K562 (cell line): ENCODE measurements at regions not wholly inside any gene's neighbourhood (a gene's known extent, or its start where the extent isn't known, plus 50 kb on each side); places are given as distances from the start of the nearest gene placed in this dataset.

Experiments
- ATAC-seq: fragments of 200-7000 bp; cut with Tn5 transposase; 3 replicates; pipeline ENCODE4 v1.9.1; 2020; ENCODE audit warnings: moderate library complexity
- BruUV-seq: library from RNA; stranded (reverse); fragments of 400-500 nt; replicated peaks from 2 replicates; lab custom pipeline; 2021; lab: Mats Ljungman, UMichigan
- CTCF ChIA-PET: fragments of 300-600 bp; formaldehyde crosslinking; extraction: SDS; loops from one replicate; lab custom pipeline; 2021; ENCODE audit warnings: low intra/inter-chr PET ratio; lab: Yijun Ruan, JAX
- POLR2A ChIA-PET: fragments of 300-600, 350-650 bp; sonication (Branson Sonifier 250); formaldehyde crosslinking; extraction: SDS; loops from one replicate; lab custom pipeline; 2021; ENCODE audit warnings: antibody characterized with exemption, inconsistent platforms; lab: Yijun Ruan, JAX
- DNase-seq, 4 experiments: peaks; one replicate each; pipeline versions ENCODE4 v3.0.0 to v3.0.0-alpha.2; 2011 to 2018; ENCODE audit warnings: low spot score in 3 of 4, mixed read lengths in 3 of 4; ENCODE audit errors: extremely low read depth in 1 of 4
- FAIRE-seq: peaks from 2 replicates; lab custom pipeline; 2011; peaks lifted over from hg19 to GRCh38; lab: Jason Lieb, UNC
- H2AFZ ChIP-seq: 2 replicates; pipeline ENCODE4 v1.6.0; 2011; ENCODE audit warnings: low read depth, low read length, control low read depth, inconsistent platforms
- H3K27ac ChIP-seq: fragments of 200-600 bp; 3 replicates; pipeline ENCODE4 v1.8.0; 2011; ENCODE audit warnings: low read depth, mild to moderate bottlenecking, control low read depth, inconsistent platforms, low read length, moderate library complexity, mixed read lengths; ENCODE audit errors: extremely low read depth
- H3K27me3 ChIP-seq, 2 experiments: fragments of 300-600 bp in 1 of 2; 2 replicates in 1 of 2; 3 replicates in 1 of 2; pipeline versions ENCODE4 v1.6.0 to v1.8.0; 2011; ENCODE audit warnings: inconsistent platforms in 2 of 2, low read length in 2 of 2, mild to moderate bottlenecking in 1 of 2, mixed read lengths in 1 of 2, moderate library complexity in 1 of 2; ENCODE audit not compliant: control insufficient read depth in 2 of 2, insufficient read depth in 2 of 2
- H3K36me3 ChIP-seq: fragments of 300-600 bp; 3 replicates; pipeline ENCODE4 v1.8.0; 2011; ENCODE audit warnings: mild to moderate bottlenecking, low read length, inconsistent platforms; ENCODE audit not compliant: control insufficient read depth, insufficient read depth
- H3K4me1 ChIP-seq, 2 experiments: fragments of 200-600 bp in 1 of 2; replicated peaks in 1 of 2; 2 replicates in 1 of 2; 3 replicates in 1 of 2; pipeline versions ENCODE4 v1.5.1 to v1.8.0; 2011; ENCODE audit warnings: inconsistent platforms in 2 of 2, low read length in 2 of 2, mild to moderate bottlenecking in 1 of 2, mixed read lengths in 1 of 2, moderate library complexity in 1 of 2; ENCODE audit not compliant: control insufficient read depth in 2 of 2, insufficient read depth in 2 of 2
- H3K4me2 ChIP-seq: 2 replicates; pipeline ENCODE4 v1.6.1; 2011; ENCODE audit warnings: low read length, control low read depth, inconsistent platforms, mixed read lengths; ENCODE audit not compliant: insufficient read depth
- H3K4me3 ChIP-seq: fragments of 200-600 bp; sonication (generic), shearing (Covaris generic); 2 replicates; pipeline ENCODE4 v1.5.1; 2016; ENCODE audit warnings: control low read depth, inconsistent platforms
- H3K79me2 ChIP-seq: fragments of 200-600 bp; 3 replicates; pipeline ENCODE4 v1.8.0; 2011; ENCODE audit warnings: low read length, inconsistent platforms; ENCODE audit not compliant: control insufficient read depth, insufficient read depth
- H3K9ac ChIP-seq, 2 experiments: 2 replicates each; pipeline versions ENCODE4 v1.6.0 to v1.6.1; 2011; ENCODE audit warnings: low read depth in 2 of 2, low read length in 2 of 2, control low read depth in 1 of 2, inconsistent platforms in 1 of 2, mild to moderate bottlenecking in 1 of 2, mixed read lengths in 1 of 2; ENCODE audit not compliant: insufficient read depth in 1 of 2
- H3K9me1 ChIP-seq: one replicate; pipeline ENCODE4 v1.6.0; 2011; ENCODE audit warnings: inconsistent platforms, mild to moderate bottlenecking, low read length, moderate library complexity; ENCODE audit not compliant: control insufficient read depth, insufficient read depth
- H3K9me3 ChIP-seq: replicated peaks from 2 replicates; pipeline ENCODE4 v1.5.1; 2011; ENCODE audit warnings: low read depth, low read length, inconsistent platforms; ENCODE audit not compliant: control insufficient read depth, insufficient read depth
- H4K20me1 ChIP-seq: replicated peaks from 2 replicates; pipeline ENCODE4 v1.6.1; 2011; ENCODE audit warnings: low read length, inconsistent platforms, mixed read lengths; ENCODE audit not compliant: control insufficient read depth, insufficient read depth
- ATF4 ChIP-seq: fragments of 450-650 bp; formaldehyde crosslinking; IDR thresholded peaks from 2 replicates; pipeline ENCODE4 v1.4.0; 2022; ENCODE audit warnings: mild to moderate bottlenecking, moderate library complexity
- BDP1 ChIP-seq: IDR thresholded peaks from 3 replicates; pipeline ENCODE4 v1.6.1; 2011; ENCODE audit not compliant: insufficient read length, insufficient read depth
- CREB1 ChIP-seq, 2 experiments: sonication (generic) in 1 of 2; formaldehyde crosslinking in 1 of 2; IDR thresholded peaks; 2 replicates each; pipeline versions ENCODE4 v1.6.1 to v1.8.0; 2012 to 2022; ENCODE audit warnings: inconsistent platforms in 1 of 2, mild to moderate bottlenecking in 1 of 2, missing genetic modification reagents in 1 of 2, moderate library complexity in 1 of 2
- NCOA1 ChIP-seq: fragments of 450-650 bp; IDR thresholded peaks from 2 replicates; pipeline ENCODE4 v1.6.1; 2016; ENCODE audit warnings: low read depth
- NRF1 ChIP-seq, 2 experiments: fragments of 450-650 bp; IDR thresholded peaks in 1 of 2; conservative IDR thresholded peaks in 1 of 2; 2 replicates each; pipeline ENCODE4 v1.6.1; 2014; ENCODE audit warnings: mild to moderate bottlenecking in 2 of 2
- OTX1 ChIP-seq: fragments of 450-650 bp; formaldehyde crosslinking; IDR thresholded peaks from 2 replicates; pipeline ENCODE4 v1.4.0; 2022; ENCODE audit warnings: mild to moderate bottlenecking
- PATZ1 ChIP-seq: fragments of 250-450 bp; sonication (Bioruptor Pico); IDR thresholded peaks from 2 replicates; pipeline ENCODE4 v1.5.0; 2020; ENCODE audit warnings: mild to moderate bottlenecking, borderline replicate concordance
- PRMT5 ChIP-seq: sonication (generic); formaldehyde crosslinking; IDR thresholded peaks from 2 replicates; pipeline ENCODE4 v1.5.0; 2020; ENCODE audit warnings: missing genetic modification reagents
- U2AF1 ChIP-seq: fragments of 200-400 bp; formaldehyde crosslinking; optimal IDR thresholded peaks from 2 replicates; pipeline ENCODE3; 2017; ENCODE audit warnings: mild to moderate bottlenecking, low read depth, low read length, moderate library complexity
- ZNF280B ChIP-seq: fragments of 250-450 bp; sonication (Bioruptor Pico); IDR thresholded peaks from 2 replicates; pipeline ENCODE4 v1.5.1; 2021; ENCODE audit warnings: mild to moderate bottlenecking
- ZNF444 ChIP-seq: fragments of 250-450 bp; sonication (Bioruptor Pico); IDR thresholded peaks from 2 replicates; pipeline ENCODE4 v1.4.0; 2020; ENCODE audit warnings: mild to moderate bottlenecking, moderate library complexity
- ZNF696 ChIP-seq: fragments of 250-450 bp; sonication (Bioruptor Pico); conservative IDR thresholded peaks from 2 replicates; pipeline ENCODE4 v1.4.0; 2020; ENCODE audit warnings: mild to moderate bottlenecking, moderate library complexity
- ZNF740 ChIP-seq, 3 experiments: fragments of 200-800 bp in 1 of 3; sonication (Bioruptor generic) in 1 of 3; sonication (generic) in 1 of 3; formaldehyde crosslinking in 1 of 3; IDR thresholded peaks; 2 replicates each; pipeline versions ENCODE4 v1.6.1 to v1.8.0; 2016 to 2022; ENCODE audit warnings: mild to moderate bottlenecking in 2 of 3, missing compliant biosample characterization in 2 of 3, missing genetic modification characterization in 2 of 3, missing genetic modification reagents in 1 of 3
- ZNF75A ChIP-seq: fragments of 450-650 bp; formaldehyde crosslinking; IDR thresholded peaks from 2 replicates; pipeline ENCODE4 v1.4.0; 2020; ENCODE audit warnings: mild to moderate bottlenecking
- WGBS: fragments of 100-300 bp; shearing (Covaris generic); methylation state at CpG from one replicate; pipeline ENCODE4 v1.1.6; 2016; ENCODE audit warnings: low coverage, mixed read lengths; ENCODE audit not compliant: insufficient coverage; ENCODE audit errors: missing lambda C conversion rate; 5-methylcytosine and 5-hydroxymethylcytosine counted together
- in situ Hi-C: fragments of 300-500 bp; cut with MboI; formaldehyde crosslinking; loops from 4 replicates; pipeline ENCODE4 v1.15.0; 2018; ENCODE audit warnings: inconsistent platforms, mixed read lengths
- intact Hi-C: fragments of 100-400 bp; cut with micrococcal nuclease; formaldehyde crosslinking; loops from 2 replicates; pipeline ENCODE4 v1.14.2; 2022

GRCh38 chr13:79936368-79937136, 404.4 kb downstream of the SPRY2 start:
- H2AFZ ChIP-seq: no peak overlapping the region
- no peaks in the 10 kb centered on the region for H3K79me2 ChIP-seq
- H3K36me3 ChIP-seq: no peaks in the 10 kb centered on the region
- H3K4me3 ChIP-seq: no peak overlapping the region
- H3K9me3 ChIP-seq: no peaks in the 10 kb centered on the region
- WGBS: 1% methylated on average over 12 of the region's 12 CpGs
- H3K9ac ChIP-seq: no peak overlapping the region
- ATAC-seq (no peak), DNase-seq (no peak), FAIRE-seq (no peak)
- no peak for TF ChIP-seq PRMT5 (CRISPR knock-in tag)
- TF ChIP-seq PATZ1 (CRISPR knock-in tag): no peak
- TF ChIP-seq ZNF444: no peak
- TF ChIP-seq ZNF696 (CRISPR knock-in tag): no peak
- TF ChIP-seq ZNF740 (CRISPR knock-in tag; IDR thresholded peaks at IDR 0.05): no peak
- TF ChIP-seq ZNF740 (tag; IDR thresholded peaks at IDR 0.05): no peak
- no peak for TF ChIP-seq BDP1
- TF ChIP-seq U2AF1: no peak
- TF ChIP-seq CREB1 (IDR thresholded peaks at IDR 0.05): no peak
- TF ChIP-seq CREB1 (CRISPR knock-in tag; IDR thresholded peaks at IDR 0.05): no peak
- no peak for TF ChIP-seq OTX1 (CRISPR knock-in tag)
- TF ChIP-seq ZNF75A (CRISPR knock-in tag): no peak
- no peak for TF ChIP-seq NCOA1
- no peak for TF ChIP-seq NRF1 (conservative IDR thresholded peaks at IDR 0.05 in 1 of 2, IDR thresholded peaks at IDR 0.05 in 1 of 2)
- TF ChIP-seq ATF4: no peak
- no peak for TF ChIP-seq ZNF280B (CRISPR knock-in tag)
- no peaks in the 10 kb centered on the region for H3K27me3 ChIP-seq
- no peaks in the 10 kb centered on the region for H4K20me1 ChIP-seq
- no peaks in the 10 kb centered on the region for H3K9me1 ChIP-seq
- in situ Hi-C loops: no loop called here
- POLR2A ChIA-PET: interaction anchor here (0.8 kb wide), 1 partner anchor 23 kb away, joined by 3 read pairs; no protein-coding TSS in a partner anchor
- no peaks in the 10 kb centered on the region for H3K4me1 ChIP-seq
- no TSS peak for BruUV-seq
- no peak overlapping the region for H3K4me2 ChIP-seq
- CTCF ChIA-PET: no interaction called here
- intact Hi-C loops: no loop called here
- no peak overlapping the region for H3K27ac ChIP-seq
